SW480 (cell line): ENCODE measurements at regions not wholly inside any gene's neighbourhood (a gene's known extent, or its start where the extent isn't known, plus 50 kb on each side); places are given as distances from the start of the nearest gene placed in this dataset.
"Not testable (repeated sequence)": the region's sequence is repeated elsewhere in the genome, so short reads cannot be mapped to it uniquely, and the experiment has no call there.

Experiments used
- DNase-seq: peaks from one replicate; pipeline ENCODE4 v3.0.0-alpha.2; 2016; ENCODE audit warnings: low spot score

DNA sequence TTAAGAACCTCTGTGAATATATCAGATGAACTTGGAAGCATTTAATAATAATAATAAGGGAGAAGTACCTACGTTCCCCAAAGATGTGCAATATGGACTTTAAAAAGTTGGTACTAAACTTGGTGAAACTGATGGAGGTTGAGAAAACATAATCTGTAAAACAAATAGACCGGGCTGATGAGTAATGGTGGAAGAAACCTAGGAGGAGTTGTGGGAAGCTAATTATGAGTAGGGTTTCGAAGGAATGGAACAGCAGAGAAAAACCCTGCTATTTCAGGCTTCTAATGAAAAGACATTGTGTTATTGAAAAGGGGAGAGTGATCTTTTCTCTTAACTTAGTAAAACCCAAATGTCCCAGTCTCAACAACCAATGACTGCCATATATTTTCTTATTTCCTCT is 229.3 kb downstream of the PCSK1 start:
- no peak for DNase-seq

- DNase-seq, result no peak
Measured at GRCh38 chr5:96201503-96201902, 231.5 kb downstream of the PCSK1 start.

DNA sequence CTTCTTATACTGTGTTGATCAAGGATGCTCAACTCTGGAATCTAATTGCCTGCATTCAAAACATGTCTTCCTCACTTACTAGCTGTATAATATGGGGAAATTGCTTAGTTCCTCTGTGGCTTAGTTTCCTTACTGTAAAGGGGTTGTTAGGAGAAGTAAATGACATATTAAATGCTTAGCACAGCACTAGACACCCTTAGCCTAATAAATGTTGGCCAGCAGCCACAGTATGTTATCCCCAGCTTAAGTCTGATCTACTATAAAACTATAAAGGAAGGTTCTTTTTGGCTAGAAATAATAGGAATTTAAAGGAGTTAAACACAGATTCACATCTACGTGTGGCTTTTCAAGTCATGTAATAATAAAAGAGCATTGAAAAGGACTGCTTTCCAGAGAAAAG is 232.4 kb downstream of the PCSK1 start:
- no peak for DNase-seq

- peak; percentile 85 for DNase-seq
Measured at GRCh38 chr5:96199713-96200183, 233.3 kb downstream of the PCSK1 start.

DNA sequence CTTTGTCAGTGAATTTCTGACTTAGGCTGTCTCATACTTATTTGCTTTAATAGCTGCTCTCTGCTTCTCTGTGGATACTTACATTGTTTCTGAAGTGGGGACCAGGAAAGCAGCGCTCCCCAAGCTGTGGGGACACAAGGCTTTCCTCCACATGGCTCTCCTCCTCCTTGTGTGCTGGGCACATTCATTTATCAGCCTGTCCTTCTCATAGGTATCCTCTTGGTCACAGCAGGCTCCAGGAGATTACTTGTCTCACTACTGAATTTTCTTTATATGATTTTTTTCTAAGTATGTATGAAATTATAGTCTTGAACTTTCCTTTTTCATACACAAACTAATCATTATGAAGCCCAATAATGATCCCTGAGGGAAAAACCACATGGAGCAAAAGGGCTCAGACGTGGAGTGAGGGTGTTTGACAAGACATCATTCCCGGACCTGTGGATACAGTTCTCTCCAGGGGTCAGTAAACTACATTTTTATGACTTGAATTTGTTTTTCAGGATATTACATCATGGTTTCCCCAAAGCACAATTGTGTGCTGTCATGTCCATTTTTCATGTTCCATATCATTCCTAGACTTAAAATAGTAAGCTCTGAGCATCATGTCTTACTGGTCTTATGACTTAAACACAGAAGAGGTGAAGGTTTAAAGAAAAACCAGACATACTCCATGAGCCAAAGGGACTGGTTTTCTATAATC is 234.5 kb downstream of the PCSK1 start:
- no peak for DNase-seq

DNA sequence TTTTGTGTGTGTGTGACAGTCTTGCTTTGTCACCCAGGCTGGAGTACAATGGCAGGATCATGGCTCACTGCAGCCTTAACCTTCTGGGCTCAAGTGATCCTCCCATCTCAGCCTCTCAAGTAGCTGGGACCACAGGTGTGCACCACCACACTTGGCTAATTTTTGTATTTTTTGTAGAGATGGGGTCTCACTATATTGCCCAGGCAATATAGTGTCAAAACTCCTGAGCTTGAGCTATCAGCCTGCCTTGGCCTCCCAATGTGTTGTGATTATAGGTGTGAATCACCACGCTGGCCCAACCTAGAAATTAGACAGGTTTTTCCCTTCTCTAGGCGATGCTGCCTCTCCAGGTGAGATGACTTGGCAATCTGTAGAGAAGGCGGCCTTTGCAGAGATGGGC is 235.3 kb downstream of the PCSK1 start:
- not testable (repeated sequence) for DNase-seq

DNA sequence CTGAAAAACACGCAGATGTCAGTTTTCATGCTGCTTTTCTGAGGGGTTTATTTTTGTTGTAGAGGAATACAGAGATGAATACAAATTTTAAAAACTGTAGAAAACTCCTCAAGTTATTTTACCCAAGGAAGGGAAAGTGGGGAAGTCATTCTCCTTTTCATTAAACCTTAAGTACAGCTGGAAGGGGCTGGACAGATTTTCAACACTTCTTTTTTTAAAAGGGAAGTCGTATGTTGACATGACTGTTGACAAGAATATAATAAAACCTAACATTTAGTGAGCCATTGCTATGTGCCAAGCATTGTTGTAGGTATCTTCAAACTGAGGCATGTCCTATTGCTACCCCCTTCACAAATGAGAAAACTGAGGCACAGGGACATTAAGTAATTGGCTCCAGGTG is 235.7 kb upstream of the ELL2 start:
- no peak for DNase-seq

DNA sequence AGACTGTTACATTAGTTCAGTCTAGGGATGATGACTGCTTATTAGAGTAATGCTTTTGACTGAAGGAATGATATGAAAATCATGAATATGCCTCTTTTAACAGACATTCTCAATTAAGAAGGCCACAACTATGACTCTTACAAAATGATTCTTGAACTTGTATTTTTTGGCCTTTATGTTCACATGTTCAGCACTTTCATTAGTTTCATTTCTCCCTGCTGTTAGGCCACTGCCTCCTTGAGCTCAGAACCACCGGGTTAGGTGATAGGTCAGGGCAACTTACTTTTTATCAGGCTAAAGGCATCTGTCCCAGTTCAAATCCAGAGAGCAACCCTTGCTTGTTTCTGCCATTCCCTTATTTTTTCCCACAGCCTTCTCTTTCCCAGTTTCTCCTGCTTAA is 235.2 kb upstream of the ELL2 start:
- DNase-seq, result no peak

DNA sequence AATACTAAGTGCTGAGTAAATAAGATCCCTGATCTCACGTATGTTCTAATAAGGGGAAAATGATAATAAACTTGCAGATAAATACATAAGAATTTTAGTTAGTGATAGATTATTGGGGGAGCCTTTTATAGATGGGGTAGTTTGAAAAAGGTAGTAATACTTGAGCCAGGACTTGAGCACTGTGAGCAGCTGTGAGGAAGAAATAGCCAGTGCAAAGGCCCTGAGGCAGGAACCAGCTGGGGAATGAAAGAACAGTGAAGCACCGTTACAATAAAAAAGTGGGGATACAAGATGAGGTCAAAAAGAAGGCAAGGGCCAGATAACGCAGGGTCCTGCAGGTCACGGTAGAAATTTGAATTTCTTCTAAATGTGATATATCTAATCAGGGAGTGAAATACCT is 234.8 kb upstream of the ELL2 start:
- DNase-seq, result no peak

DNA sequence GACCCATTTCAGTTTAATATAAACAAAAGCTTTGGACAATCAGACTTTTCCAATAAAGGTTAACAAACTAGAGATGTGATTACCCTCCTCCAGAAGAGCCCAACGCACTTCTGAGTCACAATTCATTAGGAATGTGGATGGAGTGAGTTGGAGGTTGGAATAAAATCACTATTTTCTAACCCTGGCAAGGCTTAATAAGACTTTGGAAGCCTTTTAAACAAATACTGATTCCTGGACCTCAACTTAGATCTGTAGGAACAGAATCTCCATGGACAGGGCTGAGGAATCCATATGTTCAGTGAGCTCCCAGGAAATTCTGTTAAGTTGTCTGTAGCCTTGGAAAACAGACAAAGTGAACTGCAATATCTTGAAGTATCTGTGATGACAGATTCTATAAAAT is 233.5 kb upstream of the ELL2 start:
- no peak for DNase-seq

DNA sequence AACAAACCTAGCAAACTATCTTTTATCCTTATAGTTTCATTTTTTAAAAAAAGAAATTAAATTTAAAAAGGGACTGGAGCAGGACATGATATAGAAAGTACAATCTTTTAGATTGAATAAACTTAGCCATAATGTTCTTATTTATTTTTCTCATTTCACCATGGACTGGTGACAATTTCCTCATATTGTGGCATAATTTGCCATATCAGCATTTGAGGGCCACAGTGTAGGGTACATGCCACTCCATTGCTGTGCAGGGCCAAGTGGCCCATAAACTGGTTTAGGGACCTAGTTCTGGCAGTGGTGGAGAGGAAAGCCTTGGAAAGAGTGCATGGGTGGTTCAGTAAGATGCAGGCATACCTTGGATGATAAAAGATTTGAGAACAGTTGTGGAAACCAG is 232.9 kb upstream of the ELL2 start:
- no peak for DNase-seq

- no peak for DNase-seq
Measured at GRCh38 chr5:96193946-96194345, 232.3 kb upstream of the ELL2 start.

GRCh38 chr5:96189987-96190386 is 228.3 kb upstream of the ELL2 start:
- DNase-seq, result no peak

DNA sequence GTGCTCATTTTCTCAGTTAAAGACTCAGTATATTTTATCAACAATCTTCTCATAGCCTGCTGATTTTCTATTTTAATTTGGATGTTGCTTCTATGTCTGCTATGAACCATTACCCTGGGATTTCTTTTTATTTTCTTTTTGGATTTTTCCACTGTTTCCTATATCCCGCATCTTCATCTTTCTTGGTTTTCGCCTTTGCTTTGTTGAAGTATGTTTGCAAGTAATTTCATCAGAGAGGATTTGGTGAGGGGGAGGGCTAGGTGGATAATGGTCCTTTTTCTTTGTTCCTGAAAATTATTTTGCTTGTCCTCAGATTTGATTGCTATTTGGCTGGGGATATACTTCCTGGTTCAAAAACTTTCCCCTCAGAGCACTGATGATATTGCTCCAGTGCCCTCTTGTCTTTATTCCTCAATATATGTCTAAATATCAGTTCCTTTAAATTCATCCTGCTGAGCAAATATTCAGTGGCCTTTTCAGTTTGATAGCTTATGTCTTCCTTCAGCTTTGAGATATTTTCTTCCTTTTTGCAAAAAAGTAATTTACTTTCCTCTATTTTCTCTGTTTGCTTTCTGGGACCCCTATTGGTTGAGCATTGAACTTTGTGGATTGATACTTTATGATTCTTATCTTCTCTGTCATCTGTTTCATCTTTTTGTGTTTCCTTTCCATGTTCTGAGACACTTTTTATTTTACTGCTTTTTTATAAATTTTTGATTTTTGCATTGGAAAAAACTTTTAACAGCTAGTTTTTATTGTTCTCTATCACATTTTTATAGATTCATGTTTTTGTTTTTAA is 227.6 kb upstream of the ELL2 start:
- no peak for DNase-seq

GRCh38 chr5:96187309-96188027 is 225.8 kb upstream of the ELL2 start:
- no peak for DNase-seq

GRCh38 chr5:96184510-96184909 is 222.9 kb upstream of the ELL2 start:
- DNase-seq, result not testable (repeated sequence)

- no peak for DNase-seq
Measured at GRCh38 chr5:96180684-96181435, 219.2 kb upstream of the ELL2 start.

- no peak for DNase-seq
Measured at GRCh38 chr5:96177303-96177869, 215.7 kb upstream of the ELL2 start.

DNA sequence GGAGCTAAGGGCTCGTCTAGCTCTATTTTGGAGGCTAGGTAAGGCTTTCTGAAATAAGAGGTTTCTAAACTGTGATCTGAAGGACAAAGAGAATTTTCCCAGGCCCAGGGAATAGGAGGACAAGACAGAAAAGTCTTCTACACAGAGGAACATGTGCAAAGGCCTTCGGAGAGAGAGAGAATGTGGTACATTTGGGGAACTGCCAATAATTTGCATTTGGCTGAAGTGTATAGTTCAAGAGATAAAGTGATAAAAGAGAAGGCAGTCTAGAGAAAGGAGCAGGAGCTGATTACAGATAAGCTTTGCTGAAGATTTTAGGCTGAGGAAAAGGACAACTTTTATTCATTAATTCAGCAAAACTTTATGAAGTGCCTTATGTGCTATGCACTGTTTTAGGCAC is 214.4 kb upstream of the ELL2 start:
- DNase-seq, result no peak

GRCh38 chr5:96175090-96175489 is 213.4 kb upstream of the ELL2 start:
- peak; percentile 26 for DNase-seq

- DNase-seq, result no peak
Measured at GRCh38 chr5:96173366-96173765, 211.7 kb upstream of the ELL2 start.

- DNase-seq, result no peak
Measured at GRCh38 chr5:96172436-96172835, 210.8 kb upstream of the ELL2 start.
